RKO (cell line): ENCODE measurements at regions not wholly inside any gene's neighbourhood (a gene's known extent, or its start where the extent isn't known, plus 50 kb on each side); places are given as distances from the start of the nearest gene placed in this dataset.
"Not testable (repeated sequence)": the region's sequence is repeated elsewhere in the genome, so short reads cannot be mapped to it uniquely, and the experiment has no call there.

ENCODE experiments used
- DNase-seq: peaks from one replicate; pipeline ENCODE4 v3.0.0-alpha.2; 2016; ENCODE audit warnings: low spot score

DNA sequence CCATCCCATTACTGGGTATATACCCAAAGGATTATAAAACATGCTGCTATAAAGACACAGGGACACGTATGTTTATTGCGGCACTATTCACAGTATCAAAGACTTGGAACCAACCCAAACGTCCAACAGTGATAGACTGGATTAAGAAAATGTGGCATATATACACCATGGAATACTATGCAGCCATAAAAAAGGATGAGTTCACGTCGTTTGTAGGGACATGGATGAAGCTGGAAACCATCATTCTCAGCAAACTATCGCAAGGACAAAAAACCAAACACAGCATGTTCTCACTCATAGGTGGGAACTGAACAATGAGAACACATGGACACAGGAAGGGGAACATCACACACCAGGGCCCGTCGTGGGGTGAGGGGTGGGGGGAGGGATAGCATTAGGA lies 106.1 kb downstream of the CHD1L start:
- not testable (repeated sequence) for DNase-seq

DNA sequence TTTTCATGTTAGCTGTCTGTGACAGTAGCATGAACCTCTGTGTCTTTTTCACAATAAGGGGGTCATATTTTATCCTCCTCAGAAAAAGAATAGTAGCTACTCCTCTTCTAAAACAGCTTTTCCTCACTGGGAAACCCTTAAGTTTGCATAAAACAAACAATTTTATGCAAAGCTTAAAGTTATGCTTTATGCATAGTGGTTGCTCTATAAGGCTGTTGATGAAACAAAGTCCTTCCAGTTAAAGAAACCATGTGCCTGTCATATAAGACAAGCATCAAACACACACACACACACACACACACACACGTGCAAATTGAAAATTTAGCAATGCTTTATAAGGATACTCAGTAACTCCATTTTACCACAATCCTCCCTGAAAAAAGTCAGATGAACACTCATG lies 107.0 kb downstream of the CHD1L start:
- DNase-seq = no peak

DNA sequence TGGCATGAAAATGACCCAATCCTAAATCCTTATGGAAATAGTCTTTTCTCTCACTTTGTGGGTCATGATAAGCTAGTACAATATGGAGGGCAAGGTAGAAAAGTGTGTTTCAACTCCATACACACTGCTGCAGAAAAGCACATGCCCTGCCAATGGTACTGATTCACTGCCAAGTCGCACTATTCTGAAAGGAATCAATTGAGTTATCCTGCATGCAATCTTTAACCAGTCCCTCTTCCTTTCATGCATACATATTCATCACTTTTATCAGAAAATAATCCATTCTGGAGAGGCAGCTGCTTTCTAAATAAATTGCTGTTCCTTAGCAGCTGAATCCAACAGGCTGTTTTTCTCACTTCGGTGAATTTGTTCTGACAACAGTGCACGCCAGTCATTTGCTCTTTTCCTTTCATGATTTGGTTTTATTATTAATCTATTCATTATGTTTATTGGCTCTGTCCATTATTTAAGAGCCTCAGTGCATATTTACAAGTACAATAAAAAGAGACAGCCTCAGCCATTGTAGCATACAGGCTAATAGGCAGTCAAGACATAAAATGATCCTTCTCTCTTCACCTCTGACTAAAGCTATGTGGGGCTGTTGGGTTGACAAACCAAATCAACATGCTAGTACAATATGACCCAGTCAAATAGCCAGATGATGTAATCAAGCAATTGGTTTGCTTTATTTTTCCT lies 108.8 kb downstream of the CHD1L start:
- DNase-seq = no peak

DNA sequence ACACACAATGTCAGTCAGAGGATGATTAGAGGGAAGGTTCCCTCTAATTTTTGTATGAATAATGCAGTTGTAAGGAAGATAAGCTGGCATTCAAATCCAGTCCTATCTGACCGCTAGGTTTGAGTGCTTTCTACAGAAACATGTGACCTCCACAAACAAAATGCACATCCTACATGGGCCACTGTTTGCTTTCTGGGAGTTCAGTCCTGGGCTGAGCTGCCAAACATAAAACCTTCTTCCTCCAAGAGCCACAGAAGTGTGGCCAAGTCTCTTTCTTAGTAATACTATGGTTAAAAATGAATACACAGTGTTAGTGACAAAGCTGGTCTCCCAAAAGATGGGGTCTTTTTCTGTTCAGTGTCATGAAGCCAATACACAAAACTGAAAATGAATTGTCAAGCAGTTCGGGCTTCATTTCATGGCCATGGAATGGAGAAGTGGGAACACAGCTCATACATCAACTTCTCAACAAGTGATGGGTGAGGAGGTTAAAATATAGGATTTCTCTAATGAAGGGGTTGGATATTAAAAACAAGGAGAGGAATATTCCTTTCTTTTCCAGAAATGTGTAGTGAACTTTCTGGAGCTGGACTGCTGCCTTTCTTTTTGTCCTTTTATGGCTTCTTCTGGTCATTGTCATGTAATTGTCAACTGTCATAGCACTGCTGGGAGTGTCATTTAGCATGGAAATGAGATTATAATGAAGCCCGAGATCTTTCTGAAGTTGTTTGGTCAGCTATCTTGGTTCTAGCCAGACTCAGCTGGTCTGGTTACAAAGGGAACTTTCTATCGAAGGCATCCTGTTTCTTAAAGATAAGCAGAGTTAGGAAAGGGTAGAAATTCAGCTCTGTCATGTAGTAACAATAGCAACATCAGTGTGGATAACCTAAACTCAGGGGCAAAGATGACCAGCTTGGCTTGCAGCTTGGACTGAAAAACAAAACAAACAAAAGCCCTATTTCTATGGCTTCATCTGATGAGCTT lies 135.1 kb downstream of the CHD1L start:
- DNase-seq = no peak

DNA sequence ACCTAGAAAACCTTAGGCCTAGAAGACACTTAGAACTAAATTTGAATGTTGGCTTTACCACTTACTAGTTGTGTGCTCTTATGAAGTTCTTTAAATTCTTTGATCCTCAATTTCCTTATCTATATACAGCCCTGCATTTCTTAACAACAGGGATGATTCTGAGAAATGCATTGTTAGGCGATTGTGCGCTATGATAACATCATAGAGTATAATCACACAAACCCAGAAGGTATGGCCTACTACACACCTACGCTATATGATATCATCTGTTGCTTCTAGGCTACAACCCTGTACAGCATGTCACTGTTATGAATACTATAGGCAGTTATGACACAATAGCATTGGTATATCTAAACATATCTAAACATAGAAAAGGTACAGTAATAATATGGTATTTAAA lies 137.4 kb downstream of the CHD1L start:
- no peak for DNase-seq

DNA sequence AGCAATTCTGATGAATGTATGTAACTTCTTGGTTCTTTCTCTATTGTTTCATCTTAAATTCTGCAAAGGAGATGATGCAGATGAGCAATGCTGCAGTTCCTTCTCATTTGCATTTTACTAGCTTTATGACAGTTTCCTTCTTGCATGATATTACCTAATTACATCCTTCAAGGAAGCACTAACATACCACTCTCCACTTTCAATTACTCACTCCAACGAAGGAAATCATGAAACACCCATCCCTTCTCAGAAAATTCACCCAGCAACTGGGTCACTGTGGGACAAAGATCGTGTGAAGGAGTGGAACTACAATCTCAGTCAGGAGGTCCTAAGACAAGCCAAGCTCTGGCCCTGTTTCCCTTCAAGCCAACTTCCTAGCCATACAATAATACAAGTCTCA lies 142.3 kb downstream of the CHD1L start:
- no peak for DNase-seq

DNA sequence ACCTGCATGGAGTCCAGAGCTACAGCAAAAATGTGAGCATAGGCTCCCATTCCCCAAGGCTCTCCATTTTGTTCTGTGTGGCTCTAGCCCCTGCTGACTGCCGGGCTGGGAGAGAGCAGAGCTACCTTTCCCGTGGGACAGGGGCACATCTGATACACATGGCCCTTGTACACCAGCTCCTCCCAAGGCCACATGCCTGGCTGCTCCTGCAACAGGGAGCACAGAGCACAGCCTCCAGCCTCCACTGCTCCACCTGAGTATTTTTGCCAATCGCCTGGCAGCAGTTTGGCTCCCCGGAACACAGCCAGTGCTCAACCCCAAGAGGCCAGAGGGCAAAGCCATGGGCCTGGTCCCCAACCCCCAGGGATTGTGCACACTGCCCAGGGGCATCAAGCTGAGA lies 146.5 kb downstream of the CHD1L start:
- DNase-seq = no peak

DNA sequence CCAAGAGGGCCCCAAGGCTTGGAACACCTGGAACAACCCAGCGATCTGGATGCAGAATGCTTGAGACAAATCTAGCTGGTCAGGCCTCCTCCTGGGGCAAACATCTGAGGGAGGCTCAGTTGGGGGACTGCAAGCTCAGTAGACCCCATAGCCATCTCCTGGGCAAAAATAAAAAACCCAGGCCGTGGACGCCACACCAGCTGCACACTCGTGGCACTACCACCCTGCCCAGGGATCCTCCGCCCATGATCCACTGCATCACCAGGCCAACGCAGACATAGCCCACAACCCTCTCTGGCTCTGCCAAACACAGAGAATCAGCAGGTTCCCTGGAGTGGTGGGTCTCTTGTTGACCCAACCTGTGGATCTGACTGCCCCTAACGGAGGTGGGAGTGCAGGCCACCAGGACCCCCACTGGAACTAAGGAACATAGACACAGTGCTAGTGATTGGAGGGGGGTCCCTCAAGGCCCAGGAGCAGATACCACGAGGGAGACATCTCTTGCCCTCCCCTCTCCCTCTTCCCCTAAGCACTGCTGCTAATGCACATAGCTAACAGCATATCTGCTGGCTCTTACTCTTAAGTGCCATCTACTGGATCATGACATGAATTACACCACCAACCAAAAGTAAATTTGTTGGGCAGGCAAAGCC lies 147.2 kb downstream of the CHD1L start:
- DNase-seq = peak; percentile 65

DNA sequence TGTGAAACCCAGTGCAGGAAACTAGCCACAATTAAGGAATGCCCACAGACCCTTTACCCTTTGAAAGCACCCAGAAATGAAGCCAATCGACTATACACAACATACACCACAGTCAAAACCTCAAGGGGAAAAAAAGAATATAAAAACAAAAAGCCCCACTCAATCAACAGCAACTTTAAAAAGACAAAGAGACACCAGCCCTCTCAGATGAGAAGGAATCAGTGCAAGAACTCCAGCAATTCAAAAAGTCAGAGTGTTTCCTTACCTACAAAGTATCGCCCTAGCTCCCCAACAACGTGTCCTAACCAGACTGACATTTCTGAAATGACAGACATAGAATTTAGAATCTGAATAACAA lies 147.7 kb downstream of the CHD1L start:
- no peak for DNase-seq

DNA sequence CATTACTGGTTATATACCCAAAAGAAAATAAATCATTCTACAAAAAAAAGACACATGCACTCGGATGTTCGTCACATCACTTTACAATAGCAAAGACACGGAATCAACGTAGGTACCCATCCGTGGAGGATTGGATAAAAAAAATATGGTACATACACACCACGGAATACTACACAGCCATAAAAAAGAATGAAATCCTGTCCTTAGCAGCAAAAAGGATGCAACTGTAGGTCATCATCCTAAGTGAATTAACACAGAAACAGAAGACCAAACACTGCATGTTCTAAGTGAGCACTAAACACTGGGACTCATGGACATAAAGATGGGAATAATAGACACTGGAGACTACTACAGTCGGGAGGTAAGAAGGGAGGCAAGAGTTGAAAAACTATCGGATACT lies 148.6 kb downstream of the CHD1L start:
- DNase-seq = no peak

DNA sequence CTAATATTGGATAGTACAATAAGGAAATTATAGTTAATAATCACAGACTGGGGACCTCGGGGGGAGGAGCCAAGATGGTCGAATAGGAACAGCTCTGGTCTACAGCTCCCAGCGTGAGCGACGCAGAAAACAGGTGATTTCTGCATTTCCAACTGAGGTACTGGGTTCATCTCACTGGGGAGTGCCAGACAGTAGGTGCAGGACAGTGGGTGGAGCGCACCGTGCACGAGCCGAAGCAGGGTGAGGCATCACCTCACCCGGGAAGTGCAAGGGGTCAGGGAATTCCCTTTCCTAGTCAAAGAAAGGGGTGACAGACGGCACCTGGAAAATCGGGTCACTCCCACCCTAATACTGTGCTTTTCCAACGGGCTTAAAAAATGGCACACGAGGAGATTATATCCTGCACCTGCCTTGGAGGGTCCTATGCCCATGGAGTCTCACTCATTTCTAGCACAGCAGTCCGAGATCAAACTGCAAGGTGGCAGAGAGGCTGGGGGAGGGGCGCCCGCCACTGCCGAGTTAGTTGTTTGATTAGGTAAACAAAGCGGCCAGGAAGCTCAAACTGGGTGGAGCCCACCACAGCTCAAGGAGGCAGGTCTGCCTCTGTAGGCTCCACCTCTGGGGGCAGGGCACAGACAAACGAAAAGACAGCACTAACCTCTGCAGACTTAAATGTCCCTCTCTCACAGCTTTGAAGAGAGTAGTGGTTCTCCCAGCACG lies 138.8 kb upstream of the BCL9 start:
- DNase-seq = not testable (repeated sequence)

DNA sequence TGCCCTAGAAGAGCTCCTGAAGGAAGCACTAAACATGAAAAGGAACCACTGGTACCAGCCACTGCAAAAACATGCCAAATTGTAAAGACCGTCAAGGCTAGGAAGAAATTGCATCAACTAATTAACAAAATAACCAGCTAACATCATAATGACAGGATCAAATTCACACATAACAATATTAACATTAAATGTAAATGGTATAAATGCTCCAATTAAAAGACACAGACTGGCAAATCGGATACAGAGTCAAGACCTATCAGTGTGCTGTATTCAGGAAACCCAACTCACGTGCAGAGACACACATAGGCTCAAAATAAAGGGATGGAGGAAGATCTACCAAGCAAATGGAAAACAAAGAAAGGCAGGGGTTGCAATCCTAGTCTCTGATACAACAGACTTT lies 137.0 kb upstream of the BCL9 start:
- DNase-seq = not testable (repeated sequence)

DNA sequence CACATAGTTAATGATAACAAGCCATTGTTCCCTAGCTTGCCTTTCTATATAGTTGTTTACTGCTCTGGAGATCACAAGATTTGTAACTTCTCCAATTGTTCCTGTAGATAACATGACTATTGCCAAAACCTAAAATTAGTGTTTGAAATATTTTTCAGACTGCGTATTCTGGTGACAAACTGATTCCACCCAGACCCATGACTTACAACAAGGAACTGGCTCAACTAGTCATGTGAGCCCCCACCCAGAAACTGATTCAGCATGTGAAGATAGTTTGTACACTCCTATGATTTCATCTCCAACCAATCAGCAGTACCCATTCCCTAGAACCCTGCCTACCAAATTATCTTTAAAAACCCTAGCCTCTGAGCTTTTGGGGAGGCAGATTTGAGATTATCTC lies 131.4 kb upstream of the BCL9 start:
- no peak for DNase-seq

DNA sequence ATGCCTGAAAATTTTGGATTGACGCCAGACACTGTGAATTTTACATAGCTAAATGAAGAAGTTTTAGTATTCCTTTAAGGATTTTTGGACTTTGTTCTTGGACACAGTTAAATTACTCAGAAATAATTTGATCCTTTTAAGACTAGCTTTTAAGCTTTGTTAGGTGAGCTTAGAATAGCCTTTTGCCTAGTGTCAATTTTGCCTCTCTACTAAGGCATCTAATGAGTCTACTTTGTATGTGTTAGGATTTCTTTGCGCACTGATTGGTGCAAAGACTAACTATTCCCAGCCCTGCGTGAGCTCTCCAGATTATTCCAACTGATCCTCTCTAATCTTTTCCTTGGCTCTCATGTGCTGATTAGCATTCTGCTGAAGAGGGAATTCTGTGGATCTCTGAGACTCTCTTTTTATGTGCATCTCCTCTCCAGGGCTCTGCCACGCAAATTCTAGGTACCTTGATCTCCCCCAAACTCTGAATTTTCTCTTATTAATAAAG lies 128.1 kb upstream of the BCL9 start:
- no peak for DNase-seq

DNA sequence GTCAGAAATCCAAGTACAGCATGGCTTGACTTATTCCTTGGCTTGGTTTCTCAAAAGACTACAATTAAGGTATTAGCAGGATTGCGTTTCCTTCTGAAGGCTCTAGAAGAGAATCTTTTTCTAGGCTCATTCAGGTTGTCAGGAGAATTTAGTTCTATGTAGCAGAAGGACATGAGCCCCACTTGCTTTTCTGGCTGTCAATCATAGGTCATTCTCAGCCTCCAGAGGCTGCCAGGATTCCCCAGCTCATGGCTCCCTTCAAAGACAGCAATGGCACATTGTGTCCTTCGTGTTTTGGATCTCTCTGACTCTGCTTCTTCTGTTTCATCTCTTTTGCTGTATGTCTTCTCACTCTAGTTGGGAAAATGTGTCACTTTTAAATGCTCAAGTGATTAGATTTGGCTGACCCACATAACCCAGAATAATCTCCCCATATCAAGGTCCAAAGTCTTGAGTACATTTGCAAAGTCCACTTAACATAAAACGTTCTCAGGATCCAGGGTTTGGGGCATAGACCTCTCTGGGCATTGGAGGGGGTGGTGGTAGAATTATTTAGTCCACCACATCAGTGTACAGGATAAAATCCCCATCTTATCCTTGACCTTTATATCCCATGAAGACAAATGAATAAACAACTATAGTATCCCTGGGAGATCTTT lies 126.7 kb upstream of the BCL9 start:
- DNase-seq = no peak

DNA sequence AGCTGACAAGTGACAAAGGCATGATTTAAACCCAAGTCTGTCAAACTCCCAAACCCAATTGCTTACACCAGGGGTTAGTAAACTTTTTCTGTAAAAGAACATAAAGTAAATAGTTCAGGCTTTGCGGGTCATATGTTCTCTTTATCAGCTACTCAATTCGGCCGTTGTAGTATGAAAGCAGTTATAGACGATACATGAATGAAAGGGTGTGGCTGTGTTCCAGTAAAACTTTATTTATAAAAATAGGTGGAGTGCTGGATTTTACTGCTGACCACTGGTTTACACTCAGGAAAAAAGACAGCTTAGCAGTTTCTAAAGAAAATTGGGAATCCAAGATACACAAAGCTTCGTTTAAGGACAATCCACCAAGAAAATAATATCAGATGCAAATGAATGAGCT lies 124.3 kb upstream of the BCL9 start:
- DNase-seq = no peak

DNA sequence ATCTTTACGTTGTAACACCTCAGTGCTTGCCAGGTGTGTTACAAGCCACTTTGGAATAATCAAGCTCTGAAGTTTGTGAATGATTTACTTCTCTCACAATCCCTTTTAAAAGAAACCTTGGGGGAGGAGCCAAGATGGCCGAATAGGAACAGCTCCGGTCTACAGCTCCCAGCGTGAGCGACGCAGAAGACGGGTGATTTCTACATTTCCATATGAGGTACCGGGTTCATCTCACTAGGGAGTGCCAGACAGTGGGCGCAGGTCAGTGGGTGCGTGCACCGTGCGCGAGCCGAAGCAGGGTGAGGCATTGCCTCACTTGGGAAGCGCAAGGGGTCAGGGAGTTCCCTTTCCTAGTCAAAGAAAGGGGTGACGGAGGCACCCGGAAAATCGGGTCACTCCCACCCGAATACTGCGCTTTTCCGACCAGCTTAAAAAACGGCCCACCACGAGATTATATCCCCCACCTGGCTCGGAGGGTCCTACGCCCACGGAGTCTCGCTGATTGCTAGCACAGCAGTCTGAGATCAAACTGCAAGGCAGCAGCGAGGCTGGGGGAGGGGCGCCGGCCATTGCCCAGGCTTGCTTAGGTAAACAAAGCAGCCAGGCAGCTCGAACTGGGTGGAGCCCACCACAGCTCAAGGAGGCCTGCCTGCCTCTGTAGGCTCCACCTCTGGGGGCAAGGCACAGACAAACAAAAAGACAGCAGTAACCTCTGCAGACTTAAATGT lies 118.0 kb upstream of the BCL9 start:
- DNase-seq = not testable (repeated sequence)

DNA sequence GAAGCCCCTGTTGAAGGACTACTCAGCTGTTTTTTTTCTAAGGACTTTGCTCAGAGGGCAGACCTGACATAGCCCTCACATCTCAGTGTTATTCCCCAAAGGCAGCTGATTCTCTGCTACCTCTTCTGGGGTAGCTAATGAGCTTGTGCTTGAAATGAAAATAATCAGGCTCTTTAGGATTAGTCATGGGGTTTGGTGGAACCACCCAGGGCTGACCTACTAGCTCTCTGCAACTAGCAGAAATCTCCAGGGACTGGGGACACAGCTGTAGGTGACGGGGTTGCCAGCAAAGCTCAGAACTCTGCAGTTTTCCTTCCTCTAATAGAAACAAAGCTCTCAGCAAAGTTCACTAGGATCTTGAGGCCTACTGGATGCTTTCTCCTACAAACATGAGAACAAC lies 106.4 kb upstream of the BCL9 start:
- no peak for DNase-seq

DNA sequence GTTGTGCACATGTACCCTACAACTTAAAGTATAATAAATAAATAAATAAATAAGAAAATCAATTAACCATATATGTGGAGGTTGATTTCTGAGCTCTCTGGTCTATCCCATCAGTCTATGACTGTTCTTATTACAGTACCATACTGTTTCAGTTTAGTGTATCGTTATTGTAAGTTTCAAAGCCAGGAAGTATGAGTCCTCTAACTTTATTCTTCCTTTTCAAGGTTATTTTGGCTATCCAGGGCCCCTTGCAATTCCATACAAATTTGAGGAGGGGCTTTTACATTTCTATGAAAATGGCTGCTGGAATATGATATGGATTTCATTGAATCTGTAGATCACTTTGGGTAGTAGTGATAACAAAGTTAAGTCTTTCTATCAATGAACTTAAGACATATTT lies 96.9 kb upstream of the BCL9 start:
- DNase-seq = no peak

DNA sequence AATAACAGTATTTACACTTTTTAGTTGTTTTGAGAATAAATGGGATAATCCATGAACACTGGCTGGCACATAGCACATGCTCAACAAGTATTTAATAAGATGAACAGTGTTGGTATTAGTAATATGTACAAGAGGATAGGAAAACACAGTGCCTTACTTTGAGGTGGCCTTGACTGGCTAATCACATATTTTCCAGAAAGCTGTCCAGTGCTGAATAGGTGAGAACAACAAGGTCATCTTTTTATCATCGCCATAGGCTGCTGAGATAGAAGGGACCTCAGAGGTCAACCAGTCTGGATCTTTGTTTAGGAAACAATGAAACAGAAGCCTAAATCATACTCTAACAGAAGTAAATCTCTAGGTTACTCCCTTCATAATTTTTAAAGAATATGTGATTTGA lies 89.7 kb upstream of the BCL9 start:
- DNase-seq = no peak

DNA sequence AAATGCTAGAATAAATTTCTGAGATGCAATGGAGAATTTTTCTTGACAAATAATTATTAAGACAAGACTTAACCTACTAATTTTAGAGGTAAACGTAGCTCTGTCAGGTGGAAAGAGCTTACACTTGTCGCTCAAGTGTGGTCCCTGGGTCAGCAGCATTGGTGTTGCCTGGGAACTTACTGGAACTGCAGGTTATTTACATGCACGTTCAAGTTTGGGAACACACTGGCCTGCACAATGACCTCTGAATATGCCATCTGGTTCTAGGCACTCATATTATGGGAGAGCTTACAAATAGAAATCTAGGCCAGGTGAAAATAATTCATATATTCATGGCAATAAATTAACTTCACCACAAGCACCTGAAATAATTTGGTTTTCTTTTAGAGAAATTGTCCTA lies 88.5 kb upstream of the BCL9 start:
- DNase-seq = no peak
